Lower lobe of right lung (tissue), 2 donors: ENCODE measurements at regions not wholly inside any gene's neighbourhood (a gene's known extent, or its start where the extent isn't known, plus 50 kb on each side); places are given as distances from the start of the nearest gene placed in this dataset.

ENCODE experiments used
- ATAC-seq, 2 donors: fragments of 200-7000 bp; cut with Tn5 transposase; one replicate each; pipeline ENCODE4 v1.9.1; 2020 to 2022; ENCODE audit warnings: mild to moderate bottlenecking in 2 of 2, moderate library complexity in 2 of 2
- DNase-seq: peaks from one replicate; pipeline ENCODE4 v3.0.0-alpha.2; 2020
- H3K27ac ChIP-seq: fragments of 200-600 bp; one replicate; pipeline ENCODE4 v1.8.0; 2022
- H3K27me3 ChIP-seq: fragments of 200-600 bp; one replicate; pipeline ENCODE4 v1.8.0; 2022; ENCODE audit warnings: low read depth
- H3K36me3 ChIP-seq: fragments of 200-600 bp; one replicate; pipeline ENCODE4 v1.8.0; 2022; ENCODE audit warnings: mild to moderate bottlenecking
- H3K4me1 ChIP-seq: fragments of 200-600 bp; one replicate; pipeline ENCODE4 v1.8.0; 2022
- H3K4me3 ChIP-seq: fragments of 200-600 bp; one replicate; pipeline ENCODE4 v1.8.0; 2022; ENCODE audit warnings: mild to moderate bottlenecking
- H3K9me3 ChIP-seq: fragments of 200-600 bp; one replicate; pipeline ENCODE4 v1.8.0; 2022
- intact Hi-C: fragments of 100-400 bp; cut with DNase I; formaldehyde crosslinking; loops from one replicate; pipeline ENCODE4 v1.11.0; 2022
- TF ChIP-seq, protein P1 (sequence below): fragments of 200-600 bp; IDR thresholded peaks from one replicate; pipeline ENCODE4 v1.8.0; 2022; ENCODE audit warnings: antibody characterized with exemption, mild to moderate bottlenecking
- donor health status: DM: no; HTN: yes; CAD: no; lungs with severe emphysema.

DNA sequence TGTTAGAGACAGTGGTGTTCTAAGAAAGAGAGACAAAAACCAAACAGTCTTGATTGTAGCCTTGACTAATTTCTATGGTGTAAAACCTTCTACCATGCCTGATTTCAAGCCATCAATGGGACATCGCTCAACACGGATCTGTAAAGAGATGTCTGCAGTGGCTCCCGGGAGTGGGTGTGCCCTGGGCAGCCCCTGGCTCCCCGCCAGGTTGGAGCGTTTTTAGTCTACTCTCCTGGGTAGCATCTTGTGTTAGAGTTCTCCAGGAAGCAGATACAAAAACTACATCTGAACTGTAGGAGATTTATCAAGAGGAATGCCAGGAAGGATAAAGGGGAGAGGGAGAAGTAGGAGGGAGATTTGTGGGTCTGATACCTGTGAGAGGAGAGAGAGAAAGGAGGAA, 1212.9 kb downstream of the BCL11B start:
- no peaks in the 10 kb centered on the region for H3K9me3 ChIP-seq
- no peaks in the 10 kb centered on the region for H3K27me3 ChIP-seq
- H3K36me3 ChIP-seq: no peaks in the 10 kb centered on the region
- H3K4me3 ChIP-seq: no peak overlapping the region
- no peak overlapping the region for H3K27ac ChIP-seq
- no peak for ATAC-seq
- intact Hi-C loops: no loop called here
- no peak for DNase-seq
- TF ChIP-seq, protein P1, sequence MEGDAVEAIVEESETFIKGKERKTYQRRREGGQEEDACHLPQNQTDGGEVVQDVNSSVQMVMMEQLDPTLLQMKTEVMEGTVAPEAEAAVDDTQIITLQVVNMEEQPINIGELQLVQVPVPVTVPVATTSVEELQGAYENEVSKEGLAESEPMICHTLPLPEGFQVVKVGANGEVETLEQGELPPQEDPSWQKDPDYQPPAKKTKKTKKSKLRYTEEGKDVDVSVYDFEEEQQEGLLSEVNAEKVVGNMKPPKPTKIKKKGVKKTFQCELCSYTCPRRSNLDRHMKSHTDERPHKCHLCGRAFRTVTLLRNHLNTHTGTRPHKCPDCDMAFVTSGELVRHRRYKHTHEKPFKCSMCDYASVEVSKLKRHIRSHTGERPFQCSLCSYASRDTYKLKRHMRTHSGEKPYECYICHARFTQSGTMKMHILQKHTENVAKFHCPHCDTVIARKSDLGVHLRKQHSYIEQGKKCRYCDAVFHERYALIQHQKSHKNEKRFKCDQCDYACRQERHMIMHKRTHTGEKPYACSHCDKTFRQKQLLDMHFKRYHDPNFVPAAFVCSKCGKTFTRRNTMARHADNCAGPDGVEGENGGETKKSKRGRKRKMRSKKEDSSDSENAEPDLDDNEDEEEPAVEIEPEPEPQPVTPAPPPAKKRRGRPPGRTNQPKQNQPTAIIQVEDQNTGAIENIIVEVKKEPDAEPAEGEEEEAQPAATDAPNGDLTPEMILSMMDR: no peak
- H3K4me1 ChIP-seq: no peaks in the 10 kb centered on the region

DNA sequence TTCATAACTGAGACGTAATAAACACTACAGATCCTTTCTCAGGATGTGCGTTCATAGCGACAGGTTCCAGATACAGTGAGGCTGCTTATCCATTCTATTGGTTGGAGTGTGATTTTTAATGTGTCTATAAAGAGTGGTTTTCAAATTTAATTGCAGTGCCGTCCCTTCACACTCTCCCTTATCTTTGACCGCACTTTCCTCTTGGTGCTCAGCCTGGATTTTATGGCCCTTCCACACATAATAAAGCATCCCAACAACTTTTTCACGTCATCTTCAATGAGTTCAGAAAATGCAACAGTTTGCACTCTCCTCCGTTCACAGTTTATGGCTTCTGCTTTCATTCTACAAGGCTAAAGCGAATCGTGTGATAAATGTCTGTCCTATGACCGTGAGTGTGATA, 1209.9 kb downstream of the BCL11B start:
- intact Hi-C loops: no loop called here
- H3K36me3 ChIP-seq: no peaks in the 10 kb centered on the region
- no peak overlapping the region for H3K4me3 ChIP-seq
- TF ChIP-seq, protein P1: no peak
- no peak for ATAC-seq
- DNase-seq: no peak
- H3K4me1 ChIP-seq: no peaks in the 10 kb centered on the region
- H3K27ac ChIP-seq: no peak overlapping the region
- no peaks in the 10 kb centered on the region for H3K27me3 ChIP-seq
- no peaks in the 10 kb centered on the region for H3K9me3 ChIP-seq

DNA sequence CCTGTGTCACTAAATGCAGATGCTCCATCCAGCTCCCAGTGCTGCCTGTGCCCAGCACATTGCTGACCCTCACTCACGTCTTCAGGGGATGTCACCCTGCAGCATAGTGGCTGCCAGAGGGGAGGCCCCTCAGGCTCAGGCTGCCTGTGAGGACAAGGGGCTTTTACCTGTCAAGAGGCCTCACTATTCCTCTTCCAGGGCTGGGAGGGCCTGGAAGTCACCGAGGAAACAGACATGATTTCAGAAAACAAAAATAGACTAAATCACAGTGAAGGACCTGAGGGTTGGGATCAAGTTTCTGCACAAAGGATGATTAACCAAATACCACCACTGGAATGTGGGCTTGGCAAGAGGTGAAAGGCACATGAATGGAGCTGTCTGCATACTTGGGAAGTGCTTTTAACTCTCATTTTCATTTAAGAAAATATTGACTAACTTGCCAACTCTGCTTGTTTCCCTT, 1202.3 kb downstream of the BCL11B start:
- intact Hi-C loops: no loop called here
- Histone ChIP-seq H3K36me3 (no peaks in the 10 kb centered on the region), H3K4me1 (peaks cover 6% of the 10 kb centered on the region), H3K4me3 (no peak overlapping the region), H3K27me3 (no peaks in the 10 kb centered on the region), H3K9me3 (no peaks in the 10 kb centered on the region), H3K27ac (peak overlapping the region; percentile 63)
- ATAC-seq: peak; percentile 93
- no peak for DNase-seq
- TF ChIP-seq, protein P1: no peak

DNA sequence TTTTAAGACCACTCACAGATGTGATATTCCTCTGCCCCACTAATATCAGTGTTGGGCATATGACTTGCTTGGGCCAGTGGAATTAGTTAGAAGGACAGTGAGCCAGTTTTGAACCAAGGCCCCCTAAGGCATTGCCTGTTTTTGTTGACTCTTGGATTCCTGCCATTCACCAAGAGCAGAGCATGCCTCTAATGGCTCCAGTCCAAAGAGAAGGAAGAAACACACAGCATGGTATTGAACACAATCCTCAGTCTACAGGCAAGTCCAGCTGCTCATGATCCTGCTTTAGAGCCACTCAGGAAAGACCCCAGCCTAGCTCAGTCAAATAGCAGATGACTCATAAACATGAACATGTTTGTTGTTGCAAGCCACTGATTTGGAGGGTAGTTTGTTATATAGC, 1201.5 kb downstream of the BCL11B start:
- Histone ChIP-seq H3K4me3 (no peak overlapping the region), H3K27ac (no peak overlapping the region), H3K9me3 (no peaks in the 10 kb centered on the region), H3K36me3 (no peaks in the 10 kb centered on the region), H3K27me3 (no peaks in the 10 kb centered on the region), H3K4me1 (peaks cover 6% of the 10 kb centered on the region)
- DNase-seq (no peak), ATAC-seq (peak in 1 of 2 donors; percentile 18)
- intact Hi-C loops: no loop called here
- TF ChIP-seq, protein P1: no peak

DNA sequence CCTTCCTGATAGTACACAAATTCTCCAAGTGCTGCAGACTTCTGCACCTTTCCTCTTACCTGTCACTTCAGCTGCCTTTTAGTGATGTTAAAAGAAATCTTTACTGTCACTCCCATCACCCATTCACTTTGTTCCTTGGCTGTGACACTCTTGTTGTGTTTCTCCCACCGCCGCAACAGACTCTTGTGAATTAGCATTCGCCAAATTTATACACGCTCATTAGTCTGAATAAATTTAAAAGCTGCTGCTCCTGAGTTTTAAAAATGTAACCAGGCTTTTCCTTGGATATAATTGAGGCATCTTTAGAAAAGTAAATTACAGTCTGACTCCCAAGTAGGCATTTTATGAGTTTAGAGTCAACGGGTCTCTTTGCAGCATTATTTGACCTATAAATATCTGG, 1197.9 kb downstream of the BCL11B start:
- no peak overlapping the region for H3K4me3 ChIP-seq
- peaks cover 6% of the 10 kb centered on the region for H3K4me1 ChIP-seq
- H3K27ac ChIP-seq: no peak overlapping the region
- intact Hi-C loops: no loop called here
- no peak for ATAC-seq
- H3K36me3 ChIP-seq: no peaks in the 10 kb centered on the region
- H3K27me3 ChIP-seq: no peaks in the 10 kb centered on the region
- TF ChIP-seq, protein P1: no peak
- DNase-seq: no peak
- no peaks in the 10 kb centered on the region for H3K9me3 ChIP-seq

DNA sequence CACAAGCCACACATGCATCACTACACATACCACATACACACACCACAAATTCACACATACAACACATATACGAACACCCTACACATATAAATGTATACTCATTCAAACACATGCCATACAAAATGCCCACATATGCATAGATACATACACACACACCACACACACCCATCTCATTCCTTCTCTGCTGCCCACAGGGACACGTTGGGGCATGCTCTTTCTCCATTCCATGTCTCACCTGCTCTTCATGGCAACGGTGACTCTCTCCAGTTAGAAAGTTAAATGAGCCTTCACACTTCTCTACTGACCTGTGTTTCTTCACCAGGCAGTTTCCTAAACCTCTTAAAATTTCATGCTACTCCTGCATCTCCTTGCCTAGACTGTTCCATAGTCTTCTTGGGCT, 1194.8 kb downstream of the BCL11B start:
- H3K27ac ChIP-seq: no peak overlapping the region
- H3K27me3 ChIP-seq: no peaks in the 10 kb centered on the region
- no peak for DNase-seq
- H3K4me3 ChIP-seq: no peak overlapping the region
- intact Hi-C loops: no loop called here
- no peaks in the 10 kb centered on the region for H3K9me3 ChIP-seq
- H3K36me3 ChIP-seq: no peaks in the 10 kb centered on the region
- no peaks in the 10 kb centered on the region for H3K4me1 ChIP-seq
- ATAC-seq: no peak
- TF ChIP-seq, protein P1: no peak
